Activated B cell treated with CpG ODN at 0.5 μM for 24 hours (primary cell): ENCODE measurements at regions not wholly inside any gene's neighbourhood (a gene's known extent, or its start where the extent isn't known, plus 50 kb on each side); places are given as distances from the start of the nearest gene placed in this dataset.
"Not testable (repeated sequence)": the region's sequence is repeated elsewhere in the genome, so short reads cannot be mapped to it uniquely, and the experiment has no call there.

Source experiments
- ATAC-seq: fragments of 200-7000 bp; cut with Tn5 transposase; one replicate; pipeline ENCODE4 v1.10.0; 2021; ENCODE audit warnings: low read depth, mild to moderate bottlenecking, moderate library complexity
- CTCF ChIA-PET: fragments of 350-600 bp; sonication (Branson Sonifier 250); formaldehyde crosslinking; loops from one replicate; lab custom pipeline; 2021; ENCODE audit warnings: antibody characterized with exemption; lab: Charles Lee
- POLR2A ChIA-PET: fragments of 350-600 bp; sonication (Branson Sonifier 250); formaldehyde crosslinking; loops from one replicate; lab custom pipeline; 2021; ENCODE audit warnings: antibody characterized with exemption; lab: Charles Lee
- DNase-seq: peaks from one replicate; pipeline ENCODE4 v3.0.0; 2022
- H3K27ac Mint-ChIP-seq: one replicate; pipeline ENCODE4 v1.8.0; 2020; ENCODE audit warnings: mixed read lengths
- H3K27me3 Mint-ChIP-seq: one replicate; pipeline ENCODE4 v1.8.0; 2021; ENCODE audit warnings: mixed read lengths
- H3K36me3 Mint-ChIP-seq: one replicate; pipeline ENCODE4 v1.8.0; 2021; ENCODE audit warnings: low read depth, mixed read lengths
- H3K4me1 Mint-ChIP-seq: one replicate; pipeline ENCODE4 v1.8.0; 2021; ENCODE audit warnings: mixed read lengths
- H3K4me3 Mint-ChIP-seq: one replicate; pipeline ENCODE4 v1.8.0; 2020; ENCODE audit warnings: mild to moderate bottlenecking, mixed read lengths
- H3K9me3 Mint-ChIP-seq: one replicate; pipeline ENCODE4 v1.8.0; 2020; ENCODE audit warnings: mixed read lengths
- intact Hi-C: fragments of 100-400 bp; cut with micrococcal nuclease; formaldehyde crosslinking; loops from one replicate; pipeline ENCODE4 v1.15.1; 2024
- TF ChIP-seq, protein P1 (sequence below): fragments of 200-600 bp; IDR thresholded peaks from one replicate; pipeline ENCODE4 v1.8.0; 2022; ENCODE audit warnings: antibody characterized with exemption, mild to moderate bottlenecking

DNA sequence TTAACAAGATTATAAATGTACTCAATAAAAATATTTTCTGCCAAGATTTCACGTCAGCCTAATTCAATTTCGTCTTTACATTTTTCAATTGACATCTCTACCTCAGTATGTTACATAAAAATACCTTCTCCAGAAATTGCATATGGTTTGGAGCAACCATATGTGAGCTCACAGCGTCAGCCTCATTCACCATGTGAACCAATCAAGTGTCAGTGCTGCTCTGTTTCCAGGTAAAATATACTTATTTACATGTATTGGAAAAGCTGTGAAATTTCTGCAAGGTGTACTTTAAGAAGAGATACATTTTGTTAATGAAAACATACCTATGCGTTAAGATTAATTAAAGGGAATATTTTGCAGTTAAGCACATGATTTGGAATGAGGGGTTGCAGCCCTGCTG is 110.7 kb upstream of the PRSS1 start:
- TF ChIP-seq, protein P1, sequence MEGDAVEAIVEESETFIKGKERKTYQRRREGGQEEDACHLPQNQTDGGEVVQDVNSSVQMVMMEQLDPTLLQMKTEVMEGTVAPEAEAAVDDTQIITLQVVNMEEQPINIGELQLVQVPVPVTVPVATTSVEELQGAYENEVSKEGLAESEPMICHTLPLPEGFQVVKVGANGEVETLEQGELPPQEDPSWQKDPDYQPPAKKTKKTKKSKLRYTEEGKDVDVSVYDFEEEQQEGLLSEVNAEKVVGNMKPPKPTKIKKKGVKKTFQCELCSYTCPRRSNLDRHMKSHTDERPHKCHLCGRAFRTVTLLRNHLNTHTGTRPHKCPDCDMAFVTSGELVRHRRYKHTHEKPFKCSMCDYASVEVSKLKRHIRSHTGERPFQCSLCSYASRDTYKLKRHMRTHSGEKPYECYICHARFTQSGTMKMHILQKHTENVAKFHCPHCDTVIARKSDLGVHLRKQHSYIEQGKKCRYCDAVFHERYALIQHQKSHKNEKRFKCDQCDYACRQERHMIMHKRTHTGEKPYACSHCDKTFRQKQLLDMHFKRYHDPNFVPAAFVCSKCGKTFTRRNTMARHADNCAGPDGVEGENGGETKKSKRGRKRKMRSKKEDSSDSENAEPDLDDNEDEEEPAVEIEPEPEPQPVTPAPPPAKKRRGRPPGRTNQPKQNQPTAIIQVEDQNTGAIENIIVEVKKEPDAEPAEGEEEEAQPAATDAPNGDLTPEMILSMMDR, result no peak
- peaks cover 10% of the 10 kb centered on the region for H3K27me3 Mint-ChIP-seq
- ATAC-seq (no peak), DNase-seq (no peak)
- CTCF ChIA-PET, result no interaction called here
- POLR2A ChIA-PET, result interaction anchor here (0.6 kb wide), 1 partner anchor 132 kb away, joined by 3 read pairs; no protein-coding TSS in a partner anchor
- no peaks in the 10 kb centered on the region for H3K36me3 Mint-ChIP-seq
- intact Hi-C loops, result no loop called here
- no peak overlapping the region for H3K27ac Mint-ChIP-seq
- H3K4me3 Mint-ChIP-seq, result no peak overlapping the region
- no peaks in the 10 kb centered on the region for H3K9me3 Mint-ChIP-seq
- H3K4me1 Mint-ChIP-seq, result peaks cover 2% of the 10 kb centered on the region

DNA sequence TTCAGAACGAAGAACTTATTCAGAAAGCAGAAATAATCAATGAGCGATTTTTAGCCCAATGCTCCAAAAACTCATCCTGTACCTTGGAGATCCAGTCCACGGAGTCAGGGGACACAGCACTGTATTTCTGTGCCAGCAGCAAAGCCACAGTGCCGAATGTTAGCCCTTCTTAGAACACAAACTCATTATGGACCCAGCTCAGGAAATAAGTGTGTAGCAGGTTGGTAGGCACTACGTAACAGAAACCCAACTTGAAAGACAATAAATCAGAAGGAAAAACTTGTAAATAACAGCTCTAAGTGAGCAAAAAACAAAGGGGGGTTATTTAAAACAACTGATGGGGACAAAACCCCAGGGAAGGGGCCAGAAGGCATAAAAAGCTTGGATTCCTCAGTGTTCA is 112.0 kb upstream of the PRSS1 start:
- ChIA-PET POLR2A (interaction anchor here (1.0 to 1.3 kb wide), 4 partner anchors 146 to 176 kb away, joined by 3 to 5 read pairs (median 4); no protein-coding TSS in a partner anchor), CTCF (interaction anchor here (1.0 to 10.1 kb wide), 6 partner anchors 8 to 578 kb away, joined by 3 to 153 read pairs (median 6); no protein-coding TSS in a partner anchor)
- intact Hi-C loops, result no loop called here
- H3K4me1 Mint-ChIP-seq, result peaks cover 2% of the 10 kb centered on the region
- H3K27ac Mint-ChIP-seq, result no peak overlapping the region
- TF ChIP-seq, protein P1, result no peak
- DNase-seq (no peak), ATAC-seq (no peak)
- H3K9me3 Mint-ChIP-seq, result no peaks in the 10 kb centered on the region
- no peaks in the 10 kb centered on the region for H3K36me3 Mint-ChIP-seq
- H3K27me3 Mint-ChIP-seq, result peaks cover 6% of the 10 kb centered on the region
- no peak overlapping the region for H3K4me3 Mint-ChIP-seq

- Mint-ChIP-seq H3K9me3 (no peaks in the 10 kb centered on the region), H3K4me3 (no peak overlapping the region), H3K27ac (no peak overlapping the region), H3K36me3 (no peaks in the 10 kb centered on the region), H3K4me1 (peaks cover 2% of the 10 kb centered on the region), H3K27me3 (peaks cover 8% of the 10 kb centered on the region)
- TF ChIP-seq, protein P1, result no peak
- intact Hi-C loops, result no loop called here
- ATAC-seq (no peak), DNase-seq (no peak)
- CTCF ChIA-PET, result interaction anchor here (1.0 to 10.1 kb wide), 7 partner anchors 8 to 579 kb away, joined by 3 to 153 read pairs (median 7); no protein-coding TSS in a partner anchor
- POLR2A ChIA-PET, result interaction anchor here (1.0 to 1.3 kb wide), 4 partner anchors 147 to 177 kb away, joined by 3 to 5 read pairs (median 4); no protein-coding TSS in a partner anchor
These were observed 112.5 kb upstream of the PRSS1 start for GRCh38 chr7:142636751-142637150.

DNA sequence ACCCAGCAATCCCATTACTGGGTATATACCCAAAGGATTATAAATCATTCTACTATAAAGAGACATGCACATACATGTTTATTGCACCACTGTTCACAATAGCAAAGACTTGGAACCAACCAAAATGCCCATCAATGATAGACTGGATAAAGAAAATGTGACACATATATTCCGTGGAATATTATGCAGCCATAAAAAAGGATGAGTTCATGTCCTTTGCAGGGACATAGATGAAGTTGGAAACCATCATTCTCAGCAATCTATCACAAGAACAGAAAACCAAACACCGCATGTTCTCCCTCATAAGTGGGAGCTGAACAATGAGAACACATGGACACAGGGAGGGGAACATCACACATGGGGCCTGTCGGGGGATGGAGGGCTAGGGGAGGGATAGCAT is 113.2 kb upstream of the PRSS1 start:
- H3K36me3 Mint-ChIP-seq, POLR2A ChIA-PET, H3K4me1 Mint-ChIP-seq, ATAC-seq, H3K9me3 Mint-ChIP-seq, intact Hi-C loops, H3K4me3 Mint-ChIP-seq, DNase-seq, H3K27ac Mint-ChIP-seq: not testable (repeated sequence)
- CTCF ChIA-PET, result interaction anchor here (1.3 to 10.1 kb wide), 5 partner anchors 76 to 579 kb away, joined by 4 to 153 read pairs (median 11); no protein-coding TSS in a partner anchor
- peaks cover 10% of the 10 kb centered on the region for H3K27me3 Mint-ChIP-seq

- H3K27me3 Mint-ChIP-seq, result peaks cover 16% of the 10 kb centered on the region
- peaks cover 2% of the 10 kb centered on the region for H3K4me1 Mint-ChIP-seq
- POLR2A ChIA-PET, result interaction anchor here (0.6 to 1.5 kb wide), 6 partner anchors 149 to 371 kb away, joined by 3 to 20 read pairs (median 7); partner anchors contain the start of gene EPHB6
- H3K4me3 Mint-ChIP-seq, result no peak overlapping the region
- intact Hi-C loops, result loop anchor here (1.0 kb wide), 8 partner anchors 80 to 583 kb away; no protein-coding TSS in a partner anchor
- TF ChIP-seq, protein P1, result peak; percentile 89
- no peaks in the 10 kb centered on the region for H3K36me3 Mint-ChIP-seq
- no peaks in the 10 kb centered on the region for H3K9me3 Mint-ChIP-seq
- DNase-seq (peak; percentile 44), ATAC-seq (peak; percentile 97)
- CTCF ChIA-PET, result interaction anchor here (0.6 to 10.1 kb wide), 34 partner anchors 10 to 608 kb away, joined by 3 to 153 read pairs (median 5); no protein-coding TSS in a partner anchor
- H3K27ac Mint-ChIP-seq, result no peak overlapping the region
These were observed 116.8 kb upstream of the PRSS1 start for GRCh38 chr7:142632271-142633134.
